Activated naive CD4-positive, alpha-beta T cell treated with anti-CD3 and anti-CD28 coated beads for 36 hours (primary cell): ENCODE measurements at regions not wholly inside any gene's neighbourhood (a gene's known extent, or its start where the extent isn't known, plus 50 kb on each side); places are given as distances from the start of the nearest gene placed in this dataset.
A peak's percentile ranks its signal among the peaks of the same experiment; 100 is the strongest.
"Not testable (repeated sequence)": the region's sequence is repeated elsewhere in the genome, so short reads cannot be mapped to it uniquely, and the experiment has no call there.

Experiments used
- CTCF ChIA-PET: fragments of 350-600 bp; sonication (Branson Sonifier 250); formaldehyde crosslinking; loops from one replicate; lab custom pipeline; 2021; ENCODE audit warnings: antibody characterized with exemption; lab: Charles Lee
- DNase-seq: peaks from one replicate; pipeline ENCODE4 v3.0.0-alpha.2; 2020
- H3K27ac Mint-ChIP-seq: one replicate; pipeline ENCODE4 v1.8.0; 2021; ENCODE audit warnings: mild to moderate bottlenecking, mixed read lengths
- H3K27me3 Mint-ChIP-seq: one replicate; pipeline ENCODE4 v1.8.0; 2021; ENCODE audit warnings: low read depth, mixed read lengths
- H3K36me3 Mint-ChIP-seq: one replicate; pipeline ENCODE4 v1.8.0; 2021; ENCODE audit warnings: low read depth, mixed read lengths
- H3K4me1 Mint-ChIP-seq: one replicate; pipeline ENCODE4 v1.8.0; 2021; ENCODE audit warnings: low read depth, mixed read lengths
- H3K4me3 Mint-ChIP-seq: one replicate; pipeline ENCODE4 v1.8.0; 2021; ENCODE audit warnings: mild to moderate bottlenecking, moderate library complexity, mixed read lengths
- H3K9me3 Mint-ChIP-seq: one replicate; pipeline ENCODE4 v1.8.0; 2021; ENCODE audit warnings: mixed read lengths
- intact Hi-C: fragments of 100-400 bp; cut with micrococcal nuclease; formaldehyde crosslinking; loops from one replicate; pipeline ENCODE4 v1.15.1; 2023

- Mint-ChIP-seq H3K9me3 (peaks cover 13% of the 10 kb centered on the region), H3K27me3 (peaks cover 7% of the 10 kb centered on the region), H3K36me3 (no peaks in the 10 kb centered on the region), H3K4me1 (peaks cover 13% of the 10 kb centered on the region), H3K27ac (no peak overlapping the region), H3K4me3 (no peak overlapping the region)
- CTCF ChIA-PET: no interaction called here
- DNase-seq: no peak
- intact Hi-C loops: no loop called here
Measured at GRCh38 chrX:1097328-1097727, 115.1 kb downstream of the CRLF2 start.

- Mint-ChIP-seq H3K27me3 (peaks cover 2% of the 10 kb centered on the region), H3K4me1 (peaks cover 13% of the 10 kb centered on the region), H3K36me3 (no peaks in the 10 kb centered on the region), H3K4me3 (no peak overlapping the region), H3K9me3 (peaks cover 13% of the 10 kb centered on the region), H3K27ac (no peak overlapping the region)
- CTCF ChIA-PET: no interaction called here
- DNase-seq: no peak
- intact Hi-C loops: no loop called here
Measured at GRCh38 chrX:1094566-1095333, 117.7 kb downstream of the CRLF2 start.

GRCh38 chrX:1093586-1094421 lies 118.6 kb downstream of the CRLF2 start:
- H3K4me1 Mint-ChIP-seq: peaks cover 13% of the 10 kb centered on the region
- no peaks in the 10 kb centered on the region for H3K27me3 Mint-ChIP-seq
- CTCF ChIA-PET: no interaction called here
- intact Hi-C loops: loop anchor here (2.0 kb wide), 1 partner anchor 17 kb away; no protein-coding TSS in a partner anchor
- peak overlapping the region; percentile 67 for H3K4me3 Mint-ChIP-seq
- H3K36me3 Mint-ChIP-seq: no peaks in the 10 kb centered on the region
- DNase-seq: no peak
- peaks cover 13% of the 10 kb centered on the region for H3K9me3 Mint-ChIP-seq
- H3K27ac Mint-ChIP-seq: peak overlapping the region; percentile 91

- peaks cover 13% of the 10 kb centered on the region for H3K9me3 Mint-ChIP-seq
- peak overlapping the region; percentile 67 for H3K4me3 Mint-ChIP-seq
- intact Hi-C loops: loop anchor here (2.0 kb wide), 1 partner anchor 16 kb away; no protein-coding TSS in a partner anchor
- no peaks in the 10 kb centered on the region for H3K36me3 Mint-ChIP-seq
- DNase-seq: peak; percentile 76
- H3K4me1 Mint-ChIP-seq: peaks cover 13% of the 10 kb centered on the region
- peak overlapping the region; percentile 91 for H3K27ac Mint-ChIP-seq
- CTCF ChIA-PET: no interaction called here
- no peaks in the 10 kb centered on the region for H3K27me3 Mint-ChIP-seq
Measured at GRCh38 chrX:1093121-1093520, 119.3 kb downstream of the CRLF2 start.

GRCh38 chrX:1086444-1087409 lies 125.7 kb downstream of the CRLF2 start:
- H3K4me1 Mint-ChIP-seq: no peaks in the 10 kb centered on the region
- no peak for DNase-seq
- no peak overlapping the region for H3K4me3 Mint-ChIP-seq
- peaks cover 14% of the 10 kb centered on the region for H3K9me3 Mint-ChIP-seq
- intact Hi-C loops: no loop called here
- CTCF ChIA-PET: no interaction called here
- H3K27ac Mint-ChIP-seq: no peak overlapping the region
- no peaks in the 10 kb centered on the region for H3K36me3 Mint-ChIP-seq
- H3K27me3 Mint-ChIP-seq: peaks cover 8% of the 10 kb centered on the region

- H3K27ac Mint-ChIP-seq, H3K4me1 Mint-ChIP-seq, H3K27me3 Mint-ChIP-seq, DNase-seq, intact Hi-C loops, H3K36me3 Mint-ChIP-seq, H3K4me3 Mint-ChIP-seq, CTCF ChIA-PET: not testable (repeated sequence)
- peaks cover 14% of the 10 kb centered on the region for H3K9me3 Mint-ChIP-seq
Measured at GRCh38 chrX:1085871-1086270, 126.6 kb downstream of the CRLF2 start.

GRCh38 chrX:1084689-1085088 lies 127.8 kb downstream of the CRLF2 start:
- intact Hi-C loops: no loop called here
- H3K36me3 Mint-ChIP-seq: no peaks in the 10 kb centered on the region
- H3K27me3 Mint-ChIP-seq: peaks cover 10% of the 10 kb centered on the region
- no peak overlapping the region for H3K4me3 Mint-ChIP-seq
- H3K27ac Mint-ChIP-seq: no peak overlapping the region
- H3K4me1 Mint-ChIP-seq: no peaks in the 10 kb centered on the region
- CTCF ChIA-PET: no interaction called here
- no peak for DNase-seq
- H3K9me3 Mint-ChIP-seq: peaks cover 14% of the 10 kb centered on the region

GRCh38 chrX:1076871-1077651 lies 135.4 kb downstream of the CRLF2 start:
- Mint-ChIP-seq H3K9me3 (peaks cover 11% of the 10 kb centered on the region), H3K27me3 (peaks cover 15% of the 10 kb centered on the region), H3K4me1 (peaks cover 5% of the 10 kb centered on the region), H3K27ac (no peak overlapping the region), H3K4me3 (peak overlapping the region; percentile 14), H3K36me3 (no peaks in the 10 kb centered on the region)
- intact Hi-C loops: loop anchor here (2.0 kb wide), 1 partner anchor 16 kb away; no protein-coding TSS in a partner anchor
- CTCF ChIA-PET: no interaction called here
- DNase-seq: no peak

- DNase-seq: no peak
- CTCF ChIA-PET: no interaction called here
- Mint-ChIP-seq H3K27ac (no peak overlapping the region), H3K27me3 (peaks cover 15% of the 10 kb centered on the region), H3K4me3 (no peak overlapping the region), H3K36me3 (no peaks in the 10 kb centered on the region), H3K4me1 (peaks cover 5% of the 10 kb centered on the region), H3K9me3 (peaks cover 11% of the 10 kb centered on the region)
- intact Hi-C loops: loop anchor here (2.0 kb wide), 1 partner anchor 17 kb away; no protein-coding TSS in a partner anchor
Measured at GRCh38 chrX:1075741-1076140, 136.7 kb downstream of the CRLF2 start.

- DNase-seq: no peak
- Mint-ChIP-seq H3K9me3 (peaks cover 11% of the 10 kb centered on the region), H3K36me3 (no peaks in the 10 kb centered on the region), H3K27me3 (peaks cover 13% of the 10 kb centered on the region), H3K27ac (no peak overlapping the region), H3K4me3 (no peak overlapping the region), H3K4me1 (peaks cover 5% of the 10 kb centered on the region)
- CTCF ChIA-PET: no interaction called here
- intact Hi-C loops: no loop called here
Measured at GRCh38 chrX:1075156-1075555, 137.3 kb downstream of the CRLF2 start.

- H3K27ac Mint-ChIP-seq: no peak overlapping the region
- no peak for DNase-seq
- intact Hi-C loops: no loop called here
- H3K36me3 Mint-ChIP-seq: no peaks in the 10 kb centered on the region
- peaks cover 5% of the 10 kb centered on the region for H3K4me1 Mint-ChIP-seq
- CTCF ChIA-PET: no interaction called here
- peaks cover 11% of the 10 kb centered on the region for H3K9me3 Mint-ChIP-seq
- H3K4me3 Mint-ChIP-seq: no peak overlapping the region
- H3K27me3 Mint-ChIP-seq: peaks cover 13% of the 10 kb centered on the region
Measured at GRCh38 chrX:1074755-1075154, 137.7 kb downstream of the CRLF2 start.
